HepG2 (cell line): ENCODE measurements at regions not wholly inside any gene's neighbourhood (a gene's known extent, or its start where the extent isn't known, plus 50 kb on each side); places are given as distances from the start of the nearest gene placed in this dataset.

Experiments
- ATAC-seq: fragments of 200-7000 bp; cut with Tn5 transposase; 3 replicates; pipeline ENCODE4 v1.9.1; 2020; ENCODE audit warnings: mild to moderate bottlenecking, moderate library complexity
- BruUV-seq: library from RNA; stranded (reverse); fragments of 400-500 nt; replicated peaks from 2 replicates; lab custom pipeline; 2021; lab: Mats Ljungman, UMichigan
- CTCF ChIA-PET: fragments of 300-600 bp; formaldehyde crosslinking; extraction: SDS; loops from one replicate; lab custom pipeline; 2021; ENCODE audit warnings: low total read pairs, inconsistent platforms, low intra/inter-chr PET ratio; lab: Yijun Ruan, JAX
- POLR2A ChIA-PET: fragments of 350-600 bp; sonication (Branson Sonifier 250); formaldehyde crosslinking; loops from one replicate; lab custom pipeline; 2020; ENCODE audit warnings: antibody characterized with exemption, inconsistent platforms; lab: Yijun Ruan, JAX
- DNase-seq: peaks from one replicate; pipeline ENCODE4 v3.0.0-alpha.2; 2015; ENCODE audit warnings: low spot score
- FAIRE-seq: peaks from 3 replicates; lab custom pipeline; 2011; peaks lifted over from hg19 to GRCh38; lab: Jason Lieb, UNC
- H2AFZ ChIP-seq: one replicate; pipeline ENCODE4 v1.6.1; 2011; ENCODE audit warnings: low read length, inconsistent platforms
- H3K27ac ChIP-seq: fragments of 300-600 bp; 3 replicates; pipeline ENCODE4 v1.8.0; 2011; ENCODE audit warnings: mixed run types, mild to moderate bottlenecking, mixed read lengths, low read length, inconsistent platforms; ENCODE audit not compliant: insufficient read depth; ENCODE audit errors: extremely low read length
- H3K27me3 ChIP-seq, 2 experiments: fragments of 200-600 bp in 1 of 2; 2 replicates in 1 of 2; 3 replicates in 1 of 2; pipeline versions ENCODE4 v1.6.0 to v1.8.0; 2011; ENCODE audit warnings: low read length in 2 of 2, mild to moderate bottlenecking in 2 of 2, moderate library complexity in 2 of 2, inconsistent platforms in 1 of 2; ENCODE audit not compliant: insufficient read depth in 2 of 2, control insufficient read depth in 1 of 2
- H3K36me3 ChIP-seq, 2 experiments: fragments of 200-600 bp in 1 of 2; replicated peaks in 1 of 2; 2 replicates in 1 of 2; 3 replicates in 1 of 2; pipeline versions ENCODE4 v1.5.1 to v1.8.0; 2011; ENCODE audit warnings: low read length in 2 of 2, inconsistent platforms in 1 of 2; ENCODE audit not compliant: insufficient read depth in 2 of 2, control insufficient read depth in 1 of 2
- H3K4me1 ChIP-seq: 2 replicates; pipeline ENCODE4 v1.5.1; 2012; ENCODE audit warnings: low read length, inconsistent platforms; ENCODE audit not compliant: insufficient read depth
- H3K4me2 ChIP-seq: 2 replicates; pipeline ENCODE4 v1.6.0; 2011; ENCODE audit warnings: low read depth, low read length, inconsistent platforms
- H3K4me3 ChIP-seq, 3 experiments: fragments of 200-600 bp in 1 of 3; sonication (generic), shearing (Covaris generic) in 1 of 3; replicated peaks in 1 of 3; 2 replicates each; pipeline ENCODE4 v1.5.1; 2011 to 2016; ENCODE audit warnings: low read length in 3 of 3, inconsistent platforms in 2 of 3, low read depth in 2 of 3, mild to moderate bottlenecking in 2 of 3, control low read depth in 1 of 3, mixed read lengths in 1 of 3; ENCODE audit not compliant: insufficient read depth in 1 of 3
- H3K79me2 ChIP-seq: one replicate; pipeline ENCODE4 v1.6.1; 2011; ENCODE audit warnings: low read length, inconsistent platforms; ENCODE audit not compliant: insufficient read depth
- H3K9ac ChIP-seq: 2 replicates; pipeline ENCODE4 v1.6.0; 2011; ENCODE audit warnings: mild to moderate bottlenecking, low read depth, low read length, inconsistent platforms; ENCODE audit not compliant: insufficient read depth
- H3K9me3 ChIP-seq: 2 replicates; pipeline ENCODE4 v1.5.1; 2012; ENCODE audit warnings: mild to moderate bottlenecking, low read length
- H4K20me1 ChIP-seq: 2 replicates; pipeline ENCODE4 v1.6.0; 2011; ENCODE audit warnings: inconsistent platforms, mild to moderate bottlenecking, low read length, moderate library complexity; ENCODE audit not compliant: insufficient read depth
- ARID2 ChIP-seq: sonication (generic); formaldehyde crosslinking; IDR thresholded peaks from 2 replicates; pipeline ENCODE4 v1.8.1; 2022; ENCODE audit warnings: mild to moderate bottlenecking, missing genetic modification reagents, borderline replicate concordance
- KDM4B ChIP-seq: sonication (generic); formaldehyde crosslinking; IDR thresholded peaks from 2 replicates; pipeline ENCODE4 v1.4.0; 2020; ENCODE audit warnings: missing genetic modification reagents
- LCORL ChIP-seq, 2 experiments: fragments of 450-650 bp in 1 of 2; sonication (generic) in 1 of 2; formaldehyde crosslinking in 1 of 2; IDR thresholded peaks; 2 replicates each; pipeline versions ENCODE4 v1.5.0 to v1.6.1; 2017 to 2020; ENCODE audit warnings: antibody characterized with exemption in 1 of 2, missing genetic modification reagents in 1 of 2
- XBP1 ChIP-seq: sonication (generic); formaldehyde crosslinking; IDR thresholded peaks from 2 replicates; pipeline ENCODE4 v1.5.0; 2020; ENCODE audit warnings: missing genetic modification reagents
- ZBTB3 ChIP-seq: sonication (generic); formaldehyde crosslinking; IDR thresholded peaks from 2 replicates; pipeline ENCODE4 v1.4.0; 2020; ENCODE audit warnings: low read depth, mild to moderate bottlenecking, moderate library complexity, missing genetic modification reagents, borderline replicate concordance
- ZBTB8A ChIP-seq: sonication (generic); formaldehyde crosslinking; IDR thresholded peaks from 2 replicates; pipeline ENCODE4 v1.4.0; 2020; ENCODE audit warnings: mild to moderate bottlenecking, low read depth, missing genetic modification reagents, borderline replicate concordance
- ZNF577 ChIP-seq: sonication (generic); formaldehyde crosslinking; IDR thresholded peaks from 2 replicates; pipeline ENCODE4 v1.4.0; 2020; ENCODE audit warnings: mild to moderate bottlenecking, low read depth, missing genetic modification reagents, borderline replicate concordance
- ZNF781 ChIP-seq: sonication (generic); formaldehyde crosslinking; IDR thresholded peaks from 2 replicates; pipeline ENCODE4 v1.5.1; 2020; ENCODE audit warnings: borderline replicate concordance, mild to moderate bottlenecking, missing genetic modification reagents; ENCODE audit errors: not compliant biosample characterization
- WGBS: methylation state at CpG from one replicate; pipeline ENCODE4 v1.1.6; 2017; ENCODE audit warnings: low lambda C conversion rate; 5-methylcytosine and 5-hydroxymethylcytosine counted together
- in situ Hi-C: cut with HindIII; loops from 2 replicates; pipeline ENCODE4 v1.10.0; 2017; ENCODE audit warnings: low pct_unique_long_range_greater_than_20kb; ENCODE audit not compliant: extremely low pct_ligation_motif_present
- intact Hi-C: fragments of 100-400 bp; cut with micrococcal nuclease; formaldehyde crosslinking; loops from one replicate; pipeline ENCODE4 v1.10.0; 2022; ENCODE audit not compliant: unreplicated experiment
- TF ChIP-seq, protein P1 (sequence below): sonication (generic); formaldehyde crosslinking; IDR thresholded peaks from 2 replicates; pipeline ENCODE4 v1.8.1; 2023; ENCODE audit warnings: mild to moderate bottlenecking, moderate library complexity, missing genetic modification reagents
- TF ChIP-seq, protein P2 (sequence below): fragments of 450-650 bp; IDR thresholded peaks from 2 replicates; pipeline ENCODE4 v1.6.1; 2017; ENCODE audit warnings: mild to moderate bottlenecking
- TF ChIP-seq, protein P3 (sequence below): sonication (generic); formaldehyde crosslinking; IDR thresholded peaks from 2 replicates; pipeline ENCODE4 v1.4.0; 2020; ENCODE audit warnings: missing genetic modification reagents

DNA sequence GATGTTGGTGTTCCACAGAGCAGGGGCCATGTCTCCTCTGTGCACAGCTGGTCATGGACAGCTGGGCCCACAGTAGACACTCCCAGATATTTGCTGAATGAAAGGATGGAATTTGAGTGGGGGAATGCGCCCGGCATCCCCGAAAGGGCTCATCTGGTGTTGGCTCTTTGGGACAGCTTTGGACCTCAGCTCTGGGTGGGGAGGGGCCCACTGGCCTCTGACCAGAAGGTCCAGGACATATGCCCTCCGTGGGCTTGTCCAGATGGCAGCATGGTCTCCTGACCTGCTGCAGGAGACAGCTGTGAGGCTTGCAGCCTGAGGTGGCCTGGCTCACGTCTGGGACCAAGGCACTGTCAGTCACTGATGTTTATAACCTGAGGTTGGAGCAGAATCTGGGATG lies 160.4 kb upstream of the AJAP1 start:
- WGBS = 72% methylated on average over 3 of the region's 5 CpGs
- no TSS peak for BruUV-seq
- Histone ChIP-seq H3K4me3 (no peak overlapping the region), H3K9ac (no peak overlapping the region), H4K20me1 (no peaks in the 10 kb centered on the region), H3K27me3 (peaks cover 0 to 7% of the 10 kb centered on the region in 2 experiments; a peak in 2 of 5 replicates), H2AFZ (no peak overlapping the region), H3K27ac (no peak overlapping the region), H3K9me3 (no peaks in the 10 kb centered on the region), H3K4me2 (no peak overlapping the region), H3K79me2 (no peaks in the 10 kb centered on the region), H3K4me1 (no peaks in the 10 kb centered on the region), H3K36me3 (no peaks in the 10 kb centered on the region)
- DNase-seq (no peak), ATAC-seq (no peak), FAIRE-seq (no peak)
- CTCF ChIA-PET = no interaction called here
- intact Hi-C loops = no loop called here
- in situ Hi-C loops = no loop called here
- POLR2A ChIA-PET = no interaction called here
- TF ChIP-seq KDM4B (CRISPR knock-in tag) (no peak), ZBTB3 (no peak), XBP1 (CRISPR knock-in tag) (no peak), ZNF781 (CRISPR knock-in tag) (no peak), LCORL (IDR thresholded peaks at IDR 0.05) (no peak), LCORL (CRISPR knock-in tag; IDR thresholded peaks at IDR 0.05) (no peak), ARID2 (CRISPR knock-in tag) (no peak), ZNF577 (CRISPR knock-in tag) (no peak), ZBTB8A (CRISPR knock-in tag) (no peak)
- TF ChIP-seq, protein P1, sequence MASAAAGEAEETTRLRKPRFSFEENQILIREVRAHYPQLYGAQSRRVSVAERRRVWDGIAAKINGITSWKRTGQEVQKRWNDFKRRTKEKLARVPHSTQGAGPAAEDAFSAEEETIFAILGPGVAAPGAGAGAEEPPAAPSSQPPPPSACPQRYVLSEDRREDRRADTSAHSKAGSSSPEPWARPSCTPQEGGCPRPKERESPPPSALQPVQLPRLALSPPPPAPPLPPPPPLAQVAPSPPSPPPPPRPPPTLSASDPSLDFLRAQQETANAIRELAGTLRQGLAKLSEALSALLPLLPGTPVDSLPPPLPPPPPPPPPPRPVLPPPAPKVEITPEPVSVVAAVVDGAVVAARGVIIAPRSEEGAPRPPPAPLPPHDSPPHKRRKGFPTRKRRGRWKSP (CRISPR knock-in tag) = no peak
- TF ChIP-seq, protein P2, sequence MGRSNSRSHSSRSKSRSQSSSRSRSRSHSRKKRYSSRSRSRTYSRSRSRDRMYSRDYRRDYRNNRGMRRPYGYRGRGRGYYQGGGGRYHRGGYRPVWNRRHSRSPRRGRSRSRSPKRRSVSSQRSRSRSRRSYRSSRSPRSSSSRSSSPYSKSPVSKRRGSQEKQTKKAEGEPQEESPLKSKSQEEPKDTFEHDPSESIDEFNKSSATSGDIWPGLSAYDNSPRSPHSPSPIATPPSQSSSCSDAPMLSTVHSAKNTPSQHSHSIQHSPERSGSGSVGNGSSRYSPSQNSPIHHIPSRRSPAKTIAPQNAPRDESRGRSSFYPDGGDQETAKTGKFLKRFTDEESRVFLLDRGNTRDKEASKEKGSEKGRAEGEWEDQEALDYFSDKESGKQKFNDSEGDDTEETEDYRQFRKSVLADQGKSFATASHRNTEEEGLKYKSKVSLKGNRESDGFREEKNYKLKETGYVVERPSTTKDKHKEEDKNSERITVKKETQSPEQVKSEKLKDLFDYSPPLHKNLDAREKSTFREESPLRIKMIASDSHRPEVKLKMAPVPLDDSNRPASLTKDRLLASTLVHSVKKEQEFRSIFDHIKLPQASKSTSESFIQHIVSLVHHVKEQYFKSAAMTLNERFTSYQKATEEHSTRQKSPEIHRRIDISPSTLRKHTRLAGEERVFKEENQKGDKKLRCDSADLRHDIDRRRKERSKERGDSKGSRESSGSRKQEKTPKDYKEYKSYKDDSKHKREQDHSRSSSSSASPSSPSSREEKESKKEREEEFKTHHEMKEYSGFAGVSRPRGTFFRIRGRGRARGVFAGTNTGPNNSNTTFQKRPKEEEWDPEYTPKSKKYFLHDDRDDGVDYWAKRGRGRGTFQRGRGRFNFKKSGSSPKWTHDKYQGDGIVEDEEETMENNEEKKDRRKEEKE = no peak
- TF ChIP-seq, protein P3, sequence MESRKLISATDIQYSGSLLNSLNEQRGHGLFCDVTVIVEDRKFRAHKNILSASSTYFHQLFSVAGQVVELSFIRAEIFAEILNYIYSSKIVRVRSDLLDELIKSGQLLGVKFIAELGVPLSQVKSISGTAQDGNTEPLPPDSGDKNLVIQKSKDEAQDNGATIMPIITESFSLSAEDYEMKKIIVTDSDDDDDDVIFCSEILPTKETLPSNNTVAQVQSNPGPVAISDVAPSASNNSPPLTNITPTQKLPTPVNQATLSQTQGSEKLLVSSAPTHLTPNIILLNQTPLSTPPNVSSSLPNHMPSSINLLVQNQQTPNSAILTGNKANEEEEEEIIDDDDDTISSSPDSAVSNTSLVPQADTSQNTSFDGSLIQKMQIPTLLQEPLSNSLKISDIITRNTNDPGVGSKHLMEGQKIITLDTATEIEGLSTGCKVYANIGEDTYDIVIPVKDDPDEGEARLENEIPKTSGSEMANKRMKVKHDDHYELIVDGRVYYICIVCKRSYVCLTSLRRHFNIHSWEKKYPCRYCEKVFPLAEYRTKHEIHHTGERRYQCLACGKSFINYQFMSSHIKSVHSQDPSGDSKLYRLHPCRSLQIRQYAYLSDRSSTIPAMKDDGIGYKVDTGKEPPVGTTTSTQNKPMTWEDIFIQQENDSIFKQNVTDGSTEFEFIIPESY (CRISPR knock-in tag) = no peak
